HEK293 (cell line): ENCODE measurements at regions not wholly inside any gene's neighbourhood (a gene's known extent, or its start where the extent isn't known, plus 50 kb on each side); places are given as distances from the start of the nearest gene placed in this dataset.

ENCODE experiments used
- CTCF ChIA-PET: fragments of 350-600 bp; formaldehyde crosslinking; extraction: SDS; loops from one replicate; lab custom pipeline; 2021; ENCODE audit warnings: antibody characterized with exemption; lab: Yijun Ruan, JAX
- POLR2A ChIA-PET: fragments of 300-600 bp; formaldehyde crosslinking; extraction: SDS; loops from one replicate; lab custom pipeline; 2020; ENCODE audit warnings: antibody characterized with exemption, inconsistent platforms; lab: Yijun Ruan, JAX
- H3K27ac ChIP-seq: fragments of 200-500 bp; sonication (Bioruptor generic); 2 replicates; pipeline ENCODE4 v1.5.1; 2014; ENCODE audit warnings: low read depth, low read length, control low read depth, inconsistent platforms; ENCODE audit errors: extremely low read depth
- H3K36me3 ChIP-seq, 2 experiments: fragments of 200-500 bp in 1 of 2; sonication (Bioruptor generic) in 1 of 2; 1 replicate in 1 of 2; 2 replicates in 1 of 2; pipeline ENCODE4 v1.5.1; 2014 to 2017; ENCODE audit warnings: inconsistent platforms in 2 of 2, low read length in 2 of 2; ENCODE audit not compliant: control insufficient read depth in 2 of 2, insufficient read depth in 1 of 2
- H3K4me1 ChIP-seq: fragments of 200-500 bp; sonication (Bioruptor generic); 2 replicates; pipeline ENCODE4 v1.5.1; 2014; ENCODE audit warnings: mild to moderate bottlenecking, low read length, inconsistent platforms; ENCODE audit not compliant: control insufficient read depth, insufficient read depth
- H3K4me3 ChIP-seq: 2 replicates; pipeline ENCODE4 v1.5.1; 2011; ENCODE audit warnings: low read depth, mild to moderate bottlenecking, control low read depth, low read length, moderate library complexity
- H3K9me3 ChIP-seq: fragments of 200-500 bp; sonication (Bioruptor generic); 2 replicates; pipeline ENCODE4 v1.5.1; 2014; ENCODE audit warnings: low read depth, low read length, inconsistent platforms; ENCODE audit not compliant: control insufficient read depth, insufficient read depth
- HIC1 ChIP-seq: fragments of 450-650 bp; formaldehyde crosslinking; IDR thresholded peaks from 2 replicates; pipeline ENCODE4 v1.5.1; 2016; ENCODE audit warnings: missing biosample characterization, missing genetic modification characterization
- KLF10 ChIP-seq: fragments of 450-650 bp; IDR thresholded peaks from 2 replicates; pipeline ENCODE4 v1.5.1; 2018; ENCODE audit warnings: missing biosample characterization, mild to moderate bottlenecking, missing genetic modification characterization
- PRDM4 ChIP-seq: fragments of 450-650 bp; formaldehyde crosslinking; IDR thresholded peaks from 2 replicates; pipeline ENCODE4 v1.5.1; 2017; ENCODE audit warnings: missing biosample characterization, missing genetic modification characterization
- REST ChIP-seq: fragments of 450-650 bp; formaldehyde crosslinking; IDR thresholded peaks from 2 replicates; pipeline ENCODE4 v1.5.1; 2016; ENCODE audit warnings: missing biosample characterization, missing genetic modification characterization
- WT1 ChIP-seq: fragments of 450-650 bp; formaldehyde crosslinking; IDR thresholded peaks from 2 replicates; pipeline ENCODE4 v1.5.1; 2016; ENCODE audit warnings: missing biosample characterization, missing genetic modification characterization
- ZBTB20 ChIP-seq: fragments of 450-650 bp; formaldehyde crosslinking; IDR thresholded peaks from 2 replicates; pipeline ENCODE4 v1.5.1; 2016; ENCODE audit warnings: missing biosample characterization, missing genetic modification characterization
- ZBTB26 ChIP-seq: fragments of 450-650 bp; formaldehyde crosslinking; optimal IDR thresholded peaks from 2 replicates; pipeline ENCODE3; 2016; ENCODE audit warnings: missing biosample characterization, mild to moderate bottlenecking, missing genetic modification characterization
- ZBTB44 ChIP-seq: fragments of 450-650 bp; IDR thresholded peaks from 2 replicates; pipeline ENCODE4 v1.5.1; 2018; ENCODE audit warnings: missing biosample characterization, mild to moderate bottlenecking, missing genetic modification characterization
- ZBTB7A ChIP-seq: fragments of 450-650 bp; formaldehyde crosslinking; IDR thresholded peaks from 2 replicates; pipeline ENCODE4 v1.5.1; 2016; ENCODE audit warnings: low read depth, missing biosample characterization, missing genetic modification characterization
- ZFHX2 ChIP-seq: fragments of 450-650 bp; formaldehyde crosslinking; conservative IDR thresholded peaks from 2 replicates; pipeline ENCODE4 v1.5.1; 2016; ENCODE audit warnings: missing biosample characterization, missing genetic modification characterization
- ZFP37 ChIP-seq: fragments of 450-650 bp; formaldehyde crosslinking; IDR thresholded peaks from 2 replicates; pipeline ENCODE4 v1.5.1; 2016; ENCODE audit warnings: missing biosample characterization, missing genetic modification characterization
- ZFP69B ChIP-seq: fragments of 450-650 bp; formaldehyde crosslinking; IDR thresholded peaks from 2 replicates; pipeline ENCODE4 v1.5.1; 2016; ENCODE audit warnings: missing biosample characterization, missing genetic modification characterization
- ZNF155 ChIP-seq: fragments of 450-650 bp; formaldehyde crosslinking; IDR thresholded peaks from 2 replicates; pipeline ENCODE4 v1.5.1; 2016; ENCODE audit warnings: missing biosample characterization, missing genetic modification characterization
- ZNF324 ChIP-seq: fragments of 450-650 bp; formaldehyde crosslinking; IDR thresholded peaks from 2 replicates; pipeline ENCODE4 v1.5.1; 2016; ENCODE audit warnings: missing biosample characterization, missing genetic modification characterization
- ZNF350 ChIP-seq: fragments of 450-650 bp; formaldehyde crosslinking; IDR thresholded peaks from 2 replicates; pipeline ENCODE4 v1.5.0; 2017; ENCODE audit warnings: missing biosample characterization, mild to moderate bottlenecking, missing genetic modification characterization
- ZNF449 ChIP-seq: fragments of 450-650 bp; formaldehyde crosslinking; IDR thresholded peaks from 2 replicates; pipeline ENCODE4 v1.5.1; 2017; ENCODE audit warnings: missing biosample characterization, mild to moderate bottlenecking, missing genetic modification characterization, moderate library complexity
- ZNF560 ChIP-seq: fragments of 450-650 bp; formaldehyde crosslinking; IDR thresholded peaks from 2 replicates; pipeline ENCODE4 v1.5.1; 2017; ENCODE audit warnings: missing biosample characterization, missing genetic modification characterization, borderline replicate concordance
- ZNF624 ChIP-seq: fragments of 450-650 bp; formaldehyde crosslinking; IDR thresholded peaks from 2 replicates; pipeline ENCODE4 v1.5.1; 2017; ENCODE audit warnings: missing biosample characterization, missing genetic modification characterization
- ZNF639 ChIP-seq: fragments of 450-650 bp; formaldehyde crosslinking; IDR thresholded peaks from 2 replicates; pipeline ENCODE4 v1.5.1; 2016; ENCODE audit warnings: missing biosample characterization, missing genetic modification characterization

GRCh38 chr2:129653246-129653645, 326.2 kb upstream of the RAB6C start:
- Histone ChIP-seq H3K27ac (no peak overlapping the region), H3K4me1 (no peaks in the 10 kb centered on the region)
- TF ChIP-seq ZNF449 (tag by site-specific recombination), result no peak
- no peak for TF ChIP-seq WT1
- TF ChIP-seq ZFP37 (tag by site-specific recombination), result no peak
- TF ChIP-seq PRDM4 (tag by site-specific recombination), result no peak
- no peak for TF ChIP-seq ZNF560 (tag by site-specific recombination)
- TF ChIP-seq ZBTB20 (tag by site-specific recombination), result no peak
- no peak for TF ChIP-seq ZNF624 (tag by site-specific recombination)
- TF ChIP-seq ZFHX2, result no peak
- no peak for TF ChIP-seq ZNF639 (tag by site-specific recombination)
- TF ChIP-seq ZBTB7A (tag by site-specific recombination), result no peak
- no peak for TF ChIP-seq ZBTB44 (tag by site-specific recombination)
- TF ChIP-seq ZNF350 (tag by site-specific recombination), result no peak
- TF ChIP-seq REST (tag by site-specific recombination), result no peak
- TF ChIP-seq ZFP69B (tag by site-specific recombination), result no peak
- no peak for TF ChIP-seq ZNF155 (tag by site-specific recombination)
- TF ChIP-seq, all 188 proteins: peak for 0
- Histone ChIP-seq H3K4me3 (no peak overlapping the region), H3K9me3 (no peaks in the 10 kb centered on the region), H3K36me3 (no peaks in the 10 kb centered on the region)
- POLR2A ChIA-PET, result no interaction called here
- CTCF ChIA-PET, result no interaction called here

GRCh38 chr2:129654331-129654730, 325.1 kb upstream of the RAB6C start:
- H3K4me1 ChIP-seq, result no peaks in the 10 kb centered on the region
- H3K4me3 ChIP-seq, result no peak overlapping the region
- H3K9me3 ChIP-seq, result no peaks in the 10 kb centered on the region
- no peak overlapping the region for H3K27ac ChIP-seq
- ChIA-PET POLR2A (no interaction called here), CTCF (no interaction called here)
- H3K36me3 ChIP-seq, result no peaks in the 10 kb centered on the region
- no peak for TF ChIP-seq ZNF324 (tag by site-specific recombination)
- TF ChIP-seq HIC1, result no peak
- TF ChIP-seq ZNF639 (tag by site-specific recombination), result no peak
- TF ChIP-seq KLF10 (tag by site-specific recombination), result no peak
- TF ChIP-seq ZBTB26 (tag by site-specific recombination), result no peak
- no peak for TF ChIP-seq ZFHX2
- no peak for TF ChIP-seq ZNF624 (tag by site-specific recombination)
